DOHH2 (cell line): ENCODE measurements at regions not wholly inside any gene's neighbourhood (a gene's known extent, or its start where the extent isn't known, plus 50 kb on each side); places are given as distances from the start of the nearest gene placed in this dataset.
"Not testable (repeated sequence)": the region's sequence is repeated elsewhere in the genome, so short reads cannot be mapped to it uniquely, and the experiment has no call there.

ENCODE experiments used
- H3F3A ChIP-seq: fragments of 200-600 bp; sonication (generic), shearing (Covaris generic); 2 replicates; pipeline ENCODE4 v1.6.0; 2016; ENCODE audit warnings: antibody characterized with exemption, mild to moderate bottlenecking; ENCODE audit not compliant: control insufficient read depth, insufficient read depth
- H3K27ac ChIP-seq: fragments of 200-600 bp; sonication (generic); 2 replicates; pipeline ENCODE4 v1.5.1; 2014; ENCODE audit warnings: low read depth, mild to moderate bottlenecking, low read length, moderate library complexity
- H3K27me3 ChIP-seq: fragments of 200-600 bp; sonication (generic); 2 replicates; pipeline ENCODE4 v1.6.1; 2014; ENCODE audit warnings: mild to moderate bottlenecking, low read length, mixed read lengths; ENCODE audit not compliant: control insufficient read depth
- H3K36me3 ChIP-seq: fragments of 200-600 bp; sonication (generic); 2 replicates; pipeline ENCODE4 v1.6.1; 2014; ENCODE audit warnings: mild to moderate bottlenecking, low read length, moderate library complexity, mixed read lengths; ENCODE audit not compliant: control insufficient read depth
- H3K4me1 ChIP-seq: fragments of 200-600 bp; sonication (generic); 2 replicates; pipeline ENCODE4 v1.6.1; 2014; ENCODE audit warnings: mild to moderate bottlenecking, low read length, mixed read lengths; ENCODE audit not compliant: control insufficient read depth
- H3K4me2 ChIP-seq: fragments of 200-600 bp; sonication (generic); 2 replicates; pipeline ENCODE4 v1.6.0; 2014; ENCODE audit warnings: mild to moderate bottlenecking, low read length, moderate library complexity
- H3K4me3 ChIP-seq: fragments of 200-600 bp; sonication (generic); 2 replicates; pipeline ENCODE4 v1.5.1; 2014; ENCODE audit warnings: mild to moderate bottlenecking, low read length, mixed read lengths
- H3K79me2 ChIP-seq: fragments of 200-600 bp; sonication (generic); 2 replicates; pipeline ENCODE4 v1.6.1; 2014; ENCODE audit warnings: mild to moderate bottlenecking, low read length, mixed read lengths; ENCODE audit not compliant: control insufficient read depth
- H3K9me2 ChIP-seq: fragments of 200-600 bp; sonication (generic); replicated peaks from 2 replicates; pipeline ENCODE4 v1.6.1; 2014; ENCODE audit warnings: mild to moderate bottlenecking, low read length, mixed read lengths; ENCODE audit not compliant: control insufficient read depth
- H3K9me3 ChIP-seq: fragments of 200-600 bp; sonication (generic); 2 replicates; pipeline ENCODE4 v1.6.1; 2014; ENCODE audit warnings: antibody characterized with exemption, low read length, mixed read lengths; ENCODE audit not compliant: control insufficient read depth, insufficient read depth
- H4K20me1 ChIP-seq: fragments of 200-600 bp; sonication (generic); 2 replicates; pipeline ENCODE4 v1.6.0; 2014; ENCODE audit warnings: low read depth, mild to moderate bottlenecking, antibody characterized with exemption, low read length, moderate library complexity; ENCODE audit not compliant: control insufficient read depth, insufficient read depth
- EZH2phosphoT487 ChIP-seq: fragments of 200-600 bp; sonication (generic); IDR thresholded peaks from 2 replicates; pipeline ENCODE4 v1.6.1; 2017; ENCODE audit warnings: borderline replicate concordance, mild to moderate bottlenecking, antibody characterized with exemption, low read length, moderate library complexity, mixed read lengths
- TF ChIP-seq, protein P1 (sequence below): fragments of 200-600 bp; sonication (generic); IDR thresholded peaks from one replicate; pipeline ENCODE4 v1.5.1; 2014; ENCODE audit warnings: antibody characterized with exemption, mild to moderate bottlenecking, low read depth, low read length; ENCODE audit not compliant: poor library complexity, severe bottlenecking

DNA sequence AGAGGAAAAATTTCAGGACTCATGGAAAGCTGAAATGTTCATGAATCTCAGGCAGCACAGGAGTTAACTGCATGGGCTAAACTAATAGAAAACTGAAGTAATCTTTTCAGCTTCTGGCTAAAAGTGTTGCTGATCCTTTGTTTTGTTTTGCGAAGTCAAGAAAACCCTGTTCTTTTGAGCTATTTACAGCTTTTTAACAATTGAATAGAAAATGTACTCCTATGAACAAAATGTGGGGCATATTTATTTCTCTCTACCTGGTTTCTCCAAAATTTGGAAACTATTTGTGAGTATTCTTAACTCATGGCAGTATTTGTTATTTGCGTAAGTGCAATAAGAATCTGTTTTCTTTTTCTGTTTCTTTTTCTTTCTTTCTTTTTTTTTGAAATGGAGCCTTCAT is 818.8 kb upstream of the CITED2 start:
- Histone ChIP-seq H4K20me1 (no peaks in the 10 kb centered on the region), H3K4me2 (no peak overlapping the region), H3K36me3 (no peaks in the 10 kb centered on the region), H3K9me3 (no peaks in the 10 kb centered on the region), H3F3A (no peaks in the 10 kb centered on the region), H3K9me2 (no peaks in the 10 kb centered on the region), H3K79me2 (no peaks in the 10 kb centered on the region), H3K27me3 (no peaks in the 10 kb centered on the region), H3K4me1 (no peaks in the 10 kb centered on the region), H3K4me3 (no peak overlapping the region), H3K27ac (no peak overlapping the region)
- TF ChIP-seq, protein P1, sequence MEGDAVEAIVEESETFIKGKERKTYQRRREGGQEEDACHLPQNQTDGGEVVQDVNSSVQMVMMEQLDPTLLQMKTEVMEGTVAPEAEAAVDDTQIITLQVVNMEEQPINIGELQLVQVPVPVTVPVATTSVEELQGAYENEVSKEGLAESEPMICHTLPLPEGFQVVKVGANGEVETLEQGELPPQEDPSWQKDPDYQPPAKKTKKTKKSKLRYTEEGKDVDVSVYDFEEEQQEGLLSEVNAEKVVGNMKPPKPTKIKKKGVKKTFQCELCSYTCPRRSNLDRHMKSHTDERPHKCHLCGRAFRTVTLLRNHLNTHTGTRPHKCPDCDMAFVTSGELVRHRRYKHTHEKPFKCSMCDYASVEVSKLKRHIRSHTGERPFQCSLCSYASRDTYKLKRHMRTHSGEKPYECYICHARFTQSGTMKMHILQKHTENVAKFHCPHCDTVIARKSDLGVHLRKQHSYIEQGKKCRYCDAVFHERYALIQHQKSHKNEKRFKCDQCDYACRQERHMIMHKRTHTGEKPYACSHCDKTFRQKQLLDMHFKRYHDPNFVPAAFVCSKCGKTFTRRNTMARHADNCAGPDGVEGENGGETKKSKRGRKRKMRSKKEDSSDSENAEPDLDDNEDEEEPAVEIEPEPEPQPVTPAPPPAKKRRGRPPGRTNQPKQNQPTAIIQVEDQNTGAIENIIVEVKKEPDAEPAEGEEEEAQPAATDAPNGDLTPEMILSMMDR, result no peak
- TF ChIP-seq EZH2phosphoT487, result no peak

DNA sequence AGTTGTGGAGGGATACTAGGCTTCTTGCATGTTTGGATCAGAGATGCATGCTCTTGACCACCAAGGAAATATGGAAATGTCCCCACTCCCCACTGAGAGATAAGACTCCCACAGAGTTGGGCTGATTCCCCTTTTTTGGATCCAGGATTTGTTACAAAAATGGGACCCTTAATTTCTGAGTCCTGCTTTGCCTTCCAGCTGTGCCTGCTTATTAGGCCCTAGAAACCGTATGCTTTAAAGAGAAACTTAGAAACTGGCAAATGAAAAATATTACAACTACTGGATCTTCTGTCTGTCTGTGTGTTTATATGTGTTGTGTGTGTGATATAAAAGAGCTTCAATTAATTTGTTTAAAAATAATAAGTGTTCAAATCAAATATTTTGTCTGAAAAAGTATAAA is 817.6 kb upstream of the CITED2 start:
- Histone ChIP-seq H3K27me3 (no peaks in the 10 kb centered on the region), H3K4me3 (no peak overlapping the region), H3K36me3 (no peaks in the 10 kb centered on the region), H3K79me2 (no peaks in the 10 kb centered on the region), H3K9me3 (no peaks in the 10 kb centered on the region), H3K4me1 (no peaks in the 10 kb centered on the region), H3K4me2 (no peak overlapping the region), H3K27ac (no peak overlapping the region), H3F3A (no peaks in the 10 kb centered on the region), H4K20me1 (no peaks in the 10 kb centered on the region), H3K9me2 (no peaks in the 10 kb centered on the region)
- no peak for TF ChIP-seq EZH2phosphoT487
- TF ChIP-seq, protein P1, result no peak

DNA sequence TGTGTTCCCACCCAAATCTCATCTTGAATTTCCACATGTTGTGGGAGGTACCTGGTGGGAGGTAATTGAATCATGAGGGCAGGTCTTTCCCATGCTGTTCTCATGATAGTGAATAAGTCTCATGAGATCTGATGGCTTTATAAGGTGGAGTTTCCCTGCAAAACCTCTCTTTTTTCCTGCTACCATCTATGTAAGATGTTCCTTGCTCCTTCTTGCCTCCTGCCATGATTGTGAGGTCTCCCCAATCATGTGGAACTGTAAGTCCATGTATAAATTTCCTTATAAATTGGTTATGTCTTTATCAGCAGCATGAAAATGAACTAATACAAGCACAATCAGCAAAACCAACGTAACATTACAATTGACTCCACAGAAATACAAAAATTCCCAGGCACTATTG is 814.8 kb upstream of the CITED2 start:
- not testable (repeated sequence) for H3K4me1 ChIP-seq, H3F3A ChIP-seq, H3K9me3 ChIP-seq, H3K27ac ChIP-seq, H3K36me3 ChIP-seq, H3K4me3 ChIP-seq, H4K20me1 ChIP-seq, H3K27me3 ChIP-seq, H3K4me2 ChIP-seq, H3K79me2 ChIP-seq, H3K9me2 ChIP-seq

DNA sequence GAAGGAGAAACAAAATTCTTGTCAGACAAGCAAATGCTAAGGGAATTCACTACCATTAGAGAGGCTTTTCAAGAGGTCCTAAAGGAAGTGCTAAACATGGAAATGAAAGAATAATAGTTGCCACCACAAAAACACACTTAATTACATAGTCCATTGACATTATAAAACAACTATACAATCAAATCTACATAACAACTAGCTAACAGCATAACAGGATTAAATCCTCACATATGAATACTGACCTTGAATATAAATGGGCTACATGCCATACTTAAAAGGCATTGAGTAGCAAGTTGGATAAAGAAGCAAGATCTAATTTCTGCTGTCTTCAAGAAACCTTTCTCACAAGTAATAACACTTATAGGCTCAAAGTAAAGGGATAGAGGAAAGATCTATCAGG is 811.5 kb upstream of the CITED2 start:
- Histone ChIP-seq H3K36me3 (no peaks in the 10 kb centered on the region), H3K9me2 (no peaks in the 10 kb centered on the region), H3K27me3 (no peaks in the 10 kb centered on the region), H3K4me1 (no peaks in the 10 kb centered on the region), H3K4me3 (no peak overlapping the region), H3K4me2 (no peak overlapping the region), H3K79me2 (no peaks in the 10 kb centered on the region), H3K9me3 (no peaks in the 10 kb centered on the region), H3K27ac (no peak overlapping the region), H3F3A (no peaks in the 10 kb centered on the region), H4K20me1 (no peaks in the 10 kb centered on the region)
- TF ChIP-seq EZH2phosphoT487, result no peak
- TF ChIP-seq, protein P1, result no peak
